OCI-LY3 (cell line): ENCODE measurements at regions not wholly inside any gene's neighbourhood (a gene's known extent, or its start where the extent isn't known, plus 50 kb on each side); places are given as distances from the start of the nearest gene placed in this dataset.
"Not testable (repeated sequence)": the region's sequence is repeated elsewhere in the genome, so short reads cannot be mapped to it uniquely, and the experiment has no call there.

Experiments
- EZH2phosphoT487 ChIP-seq: fragments of 200-600 bp; shearing (Covaris generic); IDR thresholded peaks from 2 replicates; pipeline ENCODE4 v1.6.1; 2018; ENCODE audit warnings: antibody characterized with exemption, mixed run types, low read depth
- TF ChIP-seq, protein P1 (sequence below): fragments of 200-600, 300-600 bp; sonication (generic); IDR thresholded peaks from 2 replicates; pipeline ENCODE4 v1.5.1; 2014; ENCODE audit warnings: antibody characterized with exemption, low read length, low read depth

DNA sequence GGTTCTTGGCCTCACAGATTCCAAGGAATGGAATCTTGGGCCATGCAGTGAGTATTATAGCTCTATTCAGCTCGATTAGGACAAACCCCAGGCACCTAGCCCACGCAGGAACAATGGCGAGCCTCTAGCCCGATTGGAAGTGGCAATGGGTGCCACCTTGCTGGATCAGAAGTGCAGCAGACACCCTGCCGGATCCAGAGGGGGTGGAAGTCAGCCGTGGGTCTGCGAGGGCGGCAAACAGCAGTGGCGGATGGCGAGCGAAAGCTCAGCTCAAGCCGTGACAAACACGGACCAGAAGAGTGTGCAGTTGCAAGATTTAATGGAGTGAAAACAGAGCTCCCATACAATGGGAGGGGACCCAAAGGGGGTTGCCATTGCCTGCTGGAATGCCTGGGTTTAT is 539.8 kb downstream of the MAGEB5 start:
- TF ChIP-seq, protein P1, sequence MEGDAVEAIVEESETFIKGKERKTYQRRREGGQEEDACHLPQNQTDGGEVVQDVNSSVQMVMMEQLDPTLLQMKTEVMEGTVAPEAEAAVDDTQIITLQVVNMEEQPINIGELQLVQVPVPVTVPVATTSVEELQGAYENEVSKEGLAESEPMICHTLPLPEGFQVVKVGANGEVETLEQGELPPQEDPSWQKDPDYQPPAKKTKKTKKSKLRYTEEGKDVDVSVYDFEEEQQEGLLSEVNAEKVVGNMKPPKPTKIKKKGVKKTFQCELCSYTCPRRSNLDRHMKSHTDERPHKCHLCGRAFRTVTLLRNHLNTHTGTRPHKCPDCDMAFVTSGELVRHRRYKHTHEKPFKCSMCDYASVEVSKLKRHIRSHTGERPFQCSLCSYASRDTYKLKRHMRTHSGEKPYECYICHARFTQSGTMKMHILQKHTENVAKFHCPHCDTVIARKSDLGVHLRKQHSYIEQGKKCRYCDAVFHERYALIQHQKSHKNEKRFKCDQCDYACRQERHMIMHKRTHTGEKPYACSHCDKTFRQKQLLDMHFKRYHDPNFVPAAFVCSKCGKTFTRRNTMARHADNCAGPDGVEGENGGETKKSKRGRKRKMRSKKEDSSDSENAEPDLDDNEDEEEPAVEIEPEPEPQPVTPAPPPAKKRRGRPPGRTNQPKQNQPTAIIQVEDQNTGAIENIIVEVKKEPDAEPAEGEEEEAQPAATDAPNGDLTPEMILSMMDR: not testable (repeated sequence)
- TF ChIP-seq EZH2phosphoT487: not testable (repeated sequence)
